ENCODE measurements at regions not wholly inside any gene's neighbourhood (a gene's known extent, or its start where the extent isn't known, plus 50 kb on each side); places are given as distances from the start of the nearest gene placed in this dataset.

GRCh38 chr1:98322966-98323365 lies 338.6 kb upstream of the SNX7 start:
- TF ChIP-seq CTCF (conservative IDR thresholded peaks at IDR 0.05; ENCODE audit: low read depth, low read length) (no peak), EZH2 (IDR thresholded peaks at IDR 0.05; ENCODE audit: low read length, unreplicated experiment) (no peak), EZH2phosphoT487 (IDR thresholded peaks at IDR 0.05; ENCODE audit: borderline replicate concordance, low read length) (no peak)
